HK-2 (cell line): ENCODE measurements at regions not wholly inside any gene's neighbourhood (a gene's known extent, or its start where the extent isn't known, plus 50 kb on each side); places are given as distances from the start of the nearest gene placed in this dataset.
"Not testable (repeated sequence)": the region's sequence is repeated elsewhere in the genome, so short reads cannot be mapped to it uniquely, and the experiment has no call there.

Source experiments
- DNase-seq: peaks from one replicate; pipeline ENCODE4 v3.0.0-alpha.2; 2018; ENCODE audit not compliant: unreplicated experiment

- DNase-seq: not testable (repeated sequence)
Measured at GRCh38 chr10:105550453-105550852, 909.4 kb downstream of the SORCS3 start.

GRCh38 chr10:105549731-105550130 is 908.6 kb downstream of the SORCS3 start:
- no peak for DNase-seq

DNA sequence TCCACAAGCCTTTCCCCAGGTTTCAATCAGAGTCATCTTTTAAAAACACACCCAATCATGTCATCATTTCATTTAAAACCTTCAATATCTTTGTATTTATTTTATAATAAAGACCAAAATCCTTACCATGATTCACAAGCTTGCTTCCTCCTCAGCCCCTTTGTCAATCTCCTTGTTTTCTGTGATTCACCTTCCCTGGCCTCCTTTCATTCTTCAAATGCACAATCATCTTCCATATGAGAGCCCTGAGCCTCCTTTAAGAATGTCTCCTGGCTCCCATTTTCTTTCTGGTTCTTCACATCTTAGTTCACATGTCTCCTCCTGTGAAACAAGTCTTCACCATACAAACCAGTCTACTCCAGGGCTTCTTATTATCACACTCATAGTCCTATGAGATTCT is 904.0 kb downstream of the SORCS3 start:
- no peak for DNase-seq

GRCh38 chr10:105540381-105540780 is 899.3 kb downstream of the SORCS3 start:
- DNase-seq: no peak

- DNase-seq: no peak
Measured at GRCh38 chr10:105538874-105539273, 897.8 kb downstream of the SORCS3 start.

DNA sequence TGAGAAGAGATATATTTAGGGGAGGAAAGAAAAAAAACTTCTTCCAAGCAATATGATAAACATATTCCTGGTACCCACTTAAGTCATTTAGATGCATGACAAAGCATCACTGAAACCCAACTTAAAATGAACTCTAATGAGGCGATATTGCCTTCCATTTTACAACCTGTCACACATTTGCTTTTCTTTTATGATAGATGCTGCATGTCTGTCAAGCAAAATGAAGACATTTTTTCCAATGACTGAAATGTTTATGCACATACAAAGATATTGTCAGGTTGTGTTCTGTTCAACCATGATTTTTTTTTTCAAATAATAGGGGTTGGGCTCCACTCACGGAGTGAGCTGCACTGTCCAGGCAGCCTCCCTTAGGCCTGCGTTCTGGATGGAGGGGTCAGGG is 894.4 kb downstream of the SORCS3 start:
- DNase-seq: no peak

DNA sequence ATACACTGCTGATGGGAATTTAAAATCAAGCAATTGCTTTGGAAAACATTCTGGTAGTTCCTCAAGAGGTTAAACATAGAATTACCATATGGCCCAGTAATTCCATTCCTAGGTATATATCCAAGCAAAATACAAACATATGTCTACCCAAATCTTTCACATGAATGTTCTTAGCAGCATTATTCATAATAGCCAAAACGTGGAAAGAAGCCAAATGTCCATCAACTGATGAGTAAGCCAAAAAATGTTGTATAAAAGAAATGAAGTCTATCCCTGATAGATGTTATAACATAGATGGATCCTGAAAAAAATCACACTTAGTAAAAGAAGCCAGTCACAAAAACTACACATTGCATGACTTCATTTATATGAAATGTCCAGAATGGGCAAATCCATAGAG is 893.0 kb downstream of the SORCS3 start:
- DNase-seq: no peak

DNA sequence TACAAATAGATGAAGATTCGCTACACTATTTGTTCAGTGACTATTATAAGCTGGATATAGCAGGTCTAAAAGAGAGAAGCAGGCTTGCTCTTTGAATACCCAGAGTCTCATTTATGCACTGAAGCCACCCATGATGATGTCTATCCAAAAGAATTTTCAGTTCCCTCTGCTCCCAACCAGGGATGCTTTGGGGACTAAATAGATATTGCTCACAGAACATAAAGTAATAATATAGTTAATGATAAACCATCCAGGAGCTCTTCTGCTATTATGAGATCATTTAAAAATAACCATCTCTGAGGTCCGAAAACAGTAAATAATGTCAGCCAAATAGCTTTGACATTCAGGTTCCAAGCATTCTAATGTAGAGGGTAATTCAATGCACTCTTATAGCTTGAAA is 875.4 kb downstream of the SORCS3 start:
- no peak for DNase-seq

DNA sequence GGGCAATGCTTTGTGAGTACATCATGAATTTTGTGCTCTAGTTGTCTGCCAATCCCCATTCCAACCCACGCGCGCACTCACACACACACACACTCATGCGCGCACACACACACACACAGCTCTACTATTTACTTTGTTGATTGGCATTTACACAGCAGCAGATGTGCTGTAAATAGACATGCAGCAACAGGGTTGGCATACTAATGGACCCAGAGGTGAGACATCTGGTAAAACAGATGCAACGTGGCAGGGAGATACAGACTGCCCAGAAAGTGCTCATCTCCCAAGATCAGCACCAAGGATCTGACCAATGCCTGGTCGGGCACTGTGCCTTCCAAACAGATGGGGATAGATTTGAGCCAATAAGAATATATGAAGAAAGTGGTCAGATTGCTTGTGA is 873.0 kb downstream of the SORCS3 start:
- no peak for DNase-seq

DNA sequence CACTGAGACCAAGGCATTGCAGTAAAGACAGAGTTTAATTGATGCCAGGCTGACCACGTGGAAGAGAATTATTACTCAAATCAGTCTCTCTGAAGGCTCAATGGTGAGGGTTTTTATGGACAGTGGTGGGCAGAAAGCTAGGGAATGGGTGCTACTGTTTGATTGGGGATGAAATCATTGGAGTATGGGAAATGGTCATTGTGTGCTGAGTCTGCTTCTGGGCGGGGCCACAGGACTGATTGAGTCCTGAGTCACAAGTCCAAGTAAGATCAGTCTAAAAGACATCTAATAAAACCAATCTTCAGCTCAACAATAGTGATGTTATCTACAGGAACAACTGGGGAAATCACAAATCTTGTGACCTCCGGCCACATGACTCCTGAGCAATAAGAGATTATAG is 868.4 kb downstream of the SORCS3 start:
- no peak for DNase-seq

DNA sequence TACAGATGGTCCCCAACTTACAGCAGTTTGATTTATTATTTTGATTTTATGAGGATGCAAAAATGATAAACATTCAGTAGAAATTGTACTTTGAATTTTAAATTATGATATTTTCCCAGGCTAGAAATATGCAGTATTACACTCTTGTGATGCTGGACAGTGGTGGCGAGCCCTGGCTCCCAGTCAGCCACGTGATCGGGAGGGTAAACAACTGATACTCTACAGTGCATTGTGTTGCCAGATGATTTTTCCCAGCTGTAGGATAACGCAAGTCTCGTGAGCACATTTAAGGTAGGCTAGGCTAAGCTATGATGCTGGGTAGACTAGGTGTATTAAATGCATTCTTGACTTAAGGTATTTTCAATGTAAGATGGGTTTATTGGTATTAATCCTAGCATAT is 865.2 kb downstream of the SORCS3 start:
- DNase-seq: no peak

DNA sequence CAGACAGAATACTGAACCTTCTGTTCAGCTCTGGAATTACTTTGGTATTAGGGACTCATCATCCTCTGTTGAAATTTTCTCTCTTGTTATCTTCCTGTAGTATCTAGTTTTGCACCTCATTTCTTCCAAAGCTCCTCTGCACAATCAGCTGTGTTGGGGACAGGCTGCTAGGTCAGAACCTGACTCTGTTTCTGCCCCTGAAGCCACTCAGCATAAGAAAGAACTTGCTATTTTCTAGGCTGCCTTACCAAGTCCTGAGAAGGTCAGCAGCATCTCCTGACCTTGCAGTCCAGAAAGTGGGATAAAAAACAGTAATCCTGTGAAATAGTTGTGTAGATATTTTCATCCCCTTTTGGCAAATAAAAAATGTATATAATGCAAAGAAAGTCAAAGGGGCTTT is 862.6 kb downstream of the SORCS3 start:
- DNase-seq: no peak

- no peak for DNase-seq
Measured at GRCh38 chr10:105502058-105502457, 861.0 kb downstream of the SORCS3 start.

DNA sequence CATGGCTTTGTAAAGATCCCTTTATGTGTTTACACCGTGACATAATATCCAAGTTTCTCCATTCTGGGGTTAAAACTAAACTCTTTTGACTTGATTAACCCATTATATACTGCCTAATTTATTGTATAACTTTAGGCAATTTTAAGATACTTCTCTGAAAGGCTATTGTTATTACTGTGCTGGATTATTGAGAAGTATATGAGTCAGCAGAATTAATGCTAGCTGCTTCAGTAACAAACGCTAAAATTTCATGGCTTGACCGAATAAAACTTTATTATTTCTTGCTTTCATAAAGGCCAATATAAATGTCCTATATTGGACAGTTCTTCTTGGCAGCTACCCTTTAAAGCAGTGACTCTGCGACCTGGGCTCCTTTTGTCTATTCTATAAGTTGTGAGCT is 853.9 kb downstream of the SORCS3 start:
- DNase-seq: no peak

DNA sequence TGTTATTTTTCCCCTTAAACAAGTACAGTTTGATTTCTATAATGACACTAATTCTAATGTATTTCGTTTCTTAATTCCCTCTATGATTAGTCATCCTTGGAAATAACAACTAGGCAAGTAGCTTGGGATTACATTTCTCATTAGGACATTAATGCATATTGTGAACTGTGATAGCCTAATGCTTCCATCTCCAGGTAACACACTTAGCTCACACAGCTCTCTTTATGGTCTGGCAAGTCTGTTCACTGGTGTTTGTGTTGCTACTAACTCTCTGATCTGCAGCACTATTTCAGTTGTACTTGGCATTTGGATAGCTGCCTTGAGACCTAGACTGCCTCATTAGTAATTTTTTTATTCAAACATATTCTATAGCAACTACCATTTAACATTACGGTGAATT is 853.2 kb downstream of the SORCS3 start:
- no peak for DNase-seq

- no peak for DNase-seq
Measured at GRCh38 chr10:105473170-105473569, 832.1 kb downstream of the SORCS3 start.

DNA sequence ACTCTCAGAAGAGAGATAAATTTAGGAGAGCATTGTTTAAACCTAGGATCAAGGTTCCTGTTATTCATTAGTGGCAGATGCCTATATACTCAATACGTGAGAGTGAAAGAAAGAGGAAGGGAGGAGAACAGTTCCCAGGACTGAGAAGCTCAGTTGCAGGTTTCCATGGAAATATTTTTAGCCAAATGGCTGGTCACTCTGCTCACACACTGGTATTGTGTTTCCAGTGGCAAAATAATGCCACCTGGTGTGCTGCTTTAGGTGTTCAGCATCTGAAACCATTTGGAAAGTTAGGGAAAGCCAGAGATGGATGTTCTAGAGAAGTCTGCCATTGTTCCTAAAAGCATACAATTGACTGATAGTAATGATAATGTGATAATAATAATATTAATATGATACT is 827.7 kb downstream of the SORCS3 start:
- DNase-seq: no peak

DNA sequence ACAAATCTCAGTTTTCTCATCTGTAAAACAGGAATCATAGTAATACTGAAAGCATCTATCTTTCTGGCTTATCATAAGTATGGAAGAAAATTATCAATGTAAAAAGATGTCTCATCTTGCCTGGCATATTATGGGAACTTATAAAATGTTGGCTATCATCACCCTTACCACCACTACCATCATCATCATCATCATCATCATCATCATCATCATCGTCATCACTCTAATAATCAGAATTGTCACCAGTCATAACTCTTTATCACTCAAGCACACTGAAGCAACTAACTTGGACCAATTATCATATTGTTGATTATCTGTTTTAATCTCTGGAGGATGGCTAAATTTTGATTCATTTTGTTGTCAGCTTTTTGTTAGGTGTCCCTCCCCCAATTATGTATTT is 825.4 kb downstream of the SORCS3 start:
- DNase-seq: no peak

DNA sequence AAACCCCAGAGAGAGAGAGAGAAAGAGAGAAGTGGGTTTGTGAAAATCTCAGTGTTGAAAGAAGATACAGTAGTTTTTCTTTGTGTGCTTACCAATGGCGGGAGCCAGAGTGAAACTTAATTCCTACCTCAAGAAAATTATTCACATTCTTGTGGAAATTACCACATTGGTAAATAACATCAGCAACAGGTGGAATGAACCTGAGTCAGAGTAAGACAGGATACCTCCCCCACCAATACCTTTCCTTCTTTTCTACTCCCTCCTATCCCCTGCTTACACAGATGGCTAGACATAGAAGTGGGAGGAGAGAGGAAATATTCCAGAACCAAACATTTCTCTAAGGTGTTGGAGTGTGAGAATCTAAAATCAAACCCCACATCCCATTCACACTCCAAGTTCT is 793.9 kb downstream of the SORCS3 start:
- DNase-seq: no peak

- no peak for DNase-seq
Measured at GRCh38 chr10:105413997-105414396, 772.9 kb downstream of the SORCS3 start.

DNA sequence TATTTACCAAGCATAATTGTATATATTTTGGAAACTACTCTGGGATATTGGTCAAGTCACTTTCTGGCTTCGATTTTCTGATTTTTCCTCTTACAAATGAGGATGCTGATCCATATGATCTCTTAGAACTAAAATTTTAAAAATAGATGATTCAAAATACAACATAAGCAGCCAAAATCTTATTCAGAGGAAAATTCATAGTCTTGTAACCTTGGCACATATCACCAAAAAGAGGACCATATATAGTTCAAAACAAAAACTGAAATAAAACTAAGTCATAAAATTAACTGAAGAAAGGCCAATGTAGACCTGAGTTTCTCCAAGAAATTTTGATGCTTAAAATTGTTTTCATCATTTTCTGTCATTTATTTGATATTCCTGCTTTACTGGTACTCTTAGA is 768.3 kb downstream of the SORCS3 start:
- DNase-seq: no peak

DNA sequence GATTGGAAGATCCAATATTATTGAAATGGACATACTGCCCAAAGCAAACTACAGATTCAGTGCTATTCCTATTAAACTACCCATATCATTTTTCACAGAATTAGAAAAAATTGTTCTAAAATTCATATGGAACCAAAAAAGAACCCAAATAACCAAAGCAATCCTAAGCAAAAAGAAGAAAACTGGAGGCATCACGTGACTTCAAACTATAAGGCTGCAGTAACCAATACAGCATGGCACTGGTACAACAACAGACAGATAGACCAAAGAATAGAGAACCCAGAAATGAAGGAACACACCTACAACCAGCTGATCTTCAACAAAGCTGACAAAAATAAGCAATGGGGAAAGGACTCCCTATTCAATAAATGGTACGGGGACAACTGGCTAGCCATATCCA is 765.4 kb downstream of the SORCS3 start:
- no peak for DNase-seq

GRCh38 chr10:105398202-105398601 is 757.1 kb downstream of the SORCS3 start:
- no peak for DNase-seq

DNA sequence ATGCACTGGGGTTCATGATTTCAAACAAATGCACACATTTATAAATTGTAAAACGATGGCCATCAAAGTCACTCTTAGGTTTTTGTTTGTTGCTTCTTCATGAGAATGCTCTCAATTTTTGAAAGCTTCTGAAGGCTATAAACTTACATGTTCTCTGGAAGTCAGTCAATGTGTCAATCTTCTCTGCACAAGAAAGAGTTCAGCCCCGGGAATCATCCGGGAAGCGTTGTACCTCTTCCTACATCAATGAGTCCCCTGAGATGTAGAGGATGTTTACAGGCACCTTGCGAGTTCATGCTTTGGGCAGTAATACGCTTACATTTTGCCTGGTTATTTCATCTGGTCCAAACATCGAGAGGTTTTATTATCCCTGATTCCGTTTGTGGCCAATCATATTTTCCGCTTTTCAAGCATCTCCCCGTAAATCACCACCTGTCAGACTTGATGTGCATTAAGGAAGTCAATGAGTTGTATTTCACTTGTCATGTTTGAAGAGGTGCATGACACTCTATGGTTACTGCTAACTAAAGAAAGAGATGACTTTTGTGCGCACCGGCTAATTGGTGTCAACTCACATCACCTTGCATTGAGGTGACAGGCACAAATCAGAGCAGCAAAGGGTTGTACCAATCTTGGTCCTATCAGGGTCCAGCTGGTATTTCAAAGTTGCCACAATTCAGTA is 750.7 kb downstream of the SORCS3 start:
- DNase-seq: no peak
